NK-92 treated with Interleukin-12 subunit alpha and Interleukin-12 subunit beta, amount 100 ng/mL, for 24 hours (cell line): ENCODE measurements at regions not wholly inside any gene's neighbourhood (a gene's known extent, or its start where the extent isn't known, plus 50 kb on each side); places are given as distances from the start of the nearest gene placed in this dataset.
"Not testable (repeated sequence)": the region's sequence is repeated elsewhere in the genome, so short reads cannot be mapped to it uniquely, and the experiment has no call there.

ENCODE experiments used
- DNase-seq: peaks from one replicate; lab custom pipeline; 2025; lab: John Stamatoyannopoulos, UW

DNA sequence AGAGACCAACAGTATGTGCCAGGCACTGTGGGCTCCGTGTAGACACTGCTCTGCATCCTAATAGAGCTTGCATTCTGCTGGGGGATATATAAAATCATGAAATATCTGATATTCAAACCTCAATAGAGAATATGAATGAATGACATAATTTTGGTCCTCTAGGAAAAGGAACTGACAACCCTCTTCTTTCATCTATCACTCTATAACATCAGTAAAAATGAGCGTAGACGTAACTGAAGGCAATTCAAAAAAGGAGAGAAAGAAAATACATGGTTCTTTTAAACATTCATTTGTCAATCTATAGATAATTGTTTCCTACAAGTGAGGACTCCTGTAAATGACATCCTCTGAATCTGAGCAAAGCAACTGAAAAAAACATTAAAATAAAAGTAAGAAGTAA lies 607.4 kb upstream of the LRRN3 start:
- DNase-seq = no peak

DNA sequence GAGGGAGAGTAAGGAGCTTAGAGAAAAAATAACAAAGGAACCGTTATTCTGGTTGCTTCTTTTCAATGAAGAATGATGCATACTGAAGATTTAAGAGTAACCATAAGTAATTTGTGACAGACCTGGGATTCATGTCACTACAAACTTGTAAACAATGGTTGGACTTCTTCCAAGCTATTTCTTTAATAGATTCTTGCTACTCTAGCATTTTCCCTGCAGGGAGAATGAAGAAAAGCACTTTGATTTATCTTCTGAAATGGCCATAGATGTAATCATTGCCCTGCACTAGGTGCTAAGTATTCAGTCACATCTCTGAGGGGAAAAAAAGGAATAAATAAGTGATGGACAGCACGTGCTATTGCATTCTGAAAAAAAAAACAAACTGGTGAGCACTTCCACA lies 606.6 kb upstream of the LRRN3 start:
- DNase-seq = no peak

DNA sequence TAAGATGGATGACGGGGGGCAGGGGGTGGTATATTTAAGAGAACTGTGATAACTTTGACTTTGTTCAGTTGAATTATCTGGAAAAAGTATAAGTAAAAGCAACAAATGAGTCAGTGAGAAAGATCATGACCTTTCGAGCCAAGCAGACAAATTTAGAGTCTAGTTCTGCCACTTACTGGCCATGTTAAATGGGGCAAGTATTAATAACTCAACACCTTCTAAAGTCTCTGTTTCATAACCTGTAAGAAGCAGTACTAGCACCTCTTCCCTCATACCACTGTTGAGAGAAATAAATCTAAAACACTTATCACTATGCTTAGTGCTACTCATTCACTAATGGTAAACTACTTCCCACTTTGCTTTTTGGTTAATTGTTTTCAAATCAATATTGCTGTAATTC lies 604.4 kb upstream of the LRRN3 start:
- no peak for DNase-seq

DNA sequence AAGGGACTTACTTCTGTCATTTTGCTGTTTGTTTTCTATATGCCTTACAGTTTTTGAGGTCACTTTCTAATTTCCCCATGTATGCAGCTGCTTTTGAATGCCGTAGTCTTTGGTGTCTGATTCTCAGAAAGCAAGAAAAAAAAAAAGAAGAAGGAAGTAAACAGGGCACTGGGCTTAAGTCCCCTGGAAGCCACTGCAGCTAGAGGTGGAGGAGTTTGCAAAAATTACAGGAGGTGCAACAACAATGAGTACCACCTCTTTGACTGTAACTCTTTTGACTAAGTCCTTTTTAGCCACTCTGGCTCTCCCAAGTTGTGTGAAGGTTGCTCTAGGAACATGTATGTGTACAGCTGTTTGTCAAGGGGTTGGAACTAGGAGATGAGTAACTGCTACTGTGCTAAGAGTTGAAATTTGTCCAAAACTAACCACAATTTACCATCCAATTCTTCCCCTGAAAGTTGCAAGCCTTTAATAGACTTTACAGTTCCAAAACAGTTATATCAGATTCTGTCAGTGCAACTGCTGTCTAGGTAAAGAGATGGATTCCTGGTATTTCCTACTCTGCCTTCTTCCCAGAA lies 588.0 kb upstream of the LRRN3 start:
- no peak for DNase-seq

DNA sequence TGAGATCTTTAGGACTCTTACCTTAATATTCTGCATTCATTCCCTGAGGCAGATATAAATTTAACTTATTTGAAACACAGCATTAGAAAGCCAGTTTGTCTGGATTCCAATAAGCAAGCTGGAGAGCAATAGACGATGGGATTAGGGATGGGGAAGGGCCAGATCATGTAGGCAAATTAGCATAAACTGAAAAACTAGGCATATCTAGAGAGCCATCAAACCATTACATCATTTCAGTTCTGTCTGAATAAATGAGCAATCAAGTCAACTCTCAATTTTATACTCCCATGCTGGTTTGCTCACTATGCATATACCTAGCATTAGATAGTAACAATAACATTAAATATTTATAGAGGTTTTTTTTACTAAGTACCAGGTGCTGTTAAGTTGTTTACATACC lies 583.6 kb upstream of the LRRN3 start:
- DNase-seq = no peak

DNA sequence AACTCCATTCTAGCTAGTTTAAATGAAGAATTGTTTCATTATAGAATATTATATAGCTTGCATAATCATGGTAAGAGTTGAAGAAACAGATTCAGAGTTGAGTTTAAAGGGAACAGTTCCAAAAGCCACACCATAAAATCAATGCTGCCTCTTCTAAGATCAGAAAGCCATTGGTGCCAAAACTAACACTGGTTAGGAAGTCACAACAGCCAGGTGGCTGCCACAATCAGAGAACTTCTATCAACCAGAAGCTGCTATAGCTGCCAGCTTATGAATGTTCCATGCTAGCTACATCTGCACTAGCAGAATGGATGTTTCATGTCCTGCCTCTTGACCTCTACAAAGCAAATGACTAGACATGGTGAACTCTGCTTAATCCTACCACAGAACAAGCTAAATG lies 583.1 kb upstream of the LRRN3 start:
- no peak for DNase-seq

DNA sequence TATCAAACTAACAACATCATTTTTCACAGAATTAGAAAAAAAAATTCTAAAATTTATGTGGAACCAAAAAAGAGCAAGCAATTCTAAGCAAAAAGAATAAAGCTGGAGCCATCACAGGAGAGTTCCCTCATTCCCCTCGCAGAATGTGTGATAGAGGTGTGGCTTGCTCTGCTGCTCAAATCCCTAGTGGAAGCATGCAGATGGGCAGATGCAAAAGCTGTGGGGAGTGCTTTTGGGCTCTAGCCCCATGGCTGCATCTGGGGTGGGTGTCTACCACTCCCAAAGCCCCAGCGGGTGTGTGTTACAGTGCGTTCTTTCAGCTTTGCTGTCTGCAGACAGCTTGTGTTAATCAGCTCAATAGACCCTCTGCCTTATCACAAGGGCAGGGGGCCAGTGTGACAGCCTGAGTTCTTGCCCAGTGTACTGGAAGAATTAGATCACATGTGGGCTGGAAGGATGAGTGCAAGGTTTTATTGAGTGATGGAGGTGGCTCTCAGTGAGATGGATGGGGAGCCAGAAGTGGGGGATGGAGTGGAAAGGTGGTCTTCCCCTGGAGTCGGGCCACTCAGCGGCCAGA lies 575.9 kb upstream of the LRRN3 start:
- not testable (repeated sequence) for DNase-seq

DNA sequence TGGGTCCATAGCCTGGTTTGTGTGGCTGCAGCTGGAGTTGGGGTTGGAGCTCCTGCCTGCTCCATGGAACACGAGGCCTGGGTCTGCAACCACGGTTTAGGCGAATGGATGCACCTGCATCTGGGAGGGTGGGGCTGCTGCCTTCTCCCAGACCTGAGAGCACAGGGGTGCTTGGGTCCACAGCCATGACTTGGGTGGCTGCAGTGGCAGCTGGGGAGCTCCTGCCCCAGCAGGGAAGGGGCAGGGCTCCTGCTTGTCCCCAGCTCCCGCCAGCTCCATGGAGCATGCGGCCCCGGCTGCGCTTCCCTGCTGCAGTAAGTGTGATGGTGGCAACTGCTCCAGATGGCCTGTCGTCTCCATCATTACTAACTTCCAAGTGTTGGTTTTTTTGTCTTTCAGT lies 571.1 kb upstream of the LRRN3 start:
- no peak for DNase-seq

DNA sequence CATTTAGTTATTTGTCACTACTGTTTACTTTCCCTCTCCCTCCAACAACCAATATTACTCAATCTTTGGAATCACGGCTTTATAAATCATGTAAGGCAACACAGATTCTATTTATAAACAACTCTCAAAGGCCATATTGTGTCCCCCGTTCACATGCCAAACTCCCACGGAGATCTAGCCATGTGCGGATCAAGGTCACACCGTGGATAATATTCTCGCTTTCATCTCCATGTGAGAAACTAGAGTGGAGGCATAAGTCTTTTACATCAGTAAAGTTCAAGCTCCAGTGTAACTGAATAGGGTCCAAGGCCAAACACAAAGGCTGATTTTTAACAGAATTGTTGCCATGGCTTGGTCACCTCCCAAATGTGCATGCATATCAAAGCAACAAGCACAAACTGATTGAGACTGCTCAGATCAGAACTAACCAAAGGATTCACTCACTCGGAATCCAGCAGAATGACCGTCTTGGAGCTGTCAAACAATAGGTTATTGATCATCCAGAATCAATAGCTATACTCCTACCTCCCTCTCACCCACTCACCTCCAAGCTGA lies 569.5 kb upstream of the LRRN3 start:
- no peak for DNase-seq

DNA sequence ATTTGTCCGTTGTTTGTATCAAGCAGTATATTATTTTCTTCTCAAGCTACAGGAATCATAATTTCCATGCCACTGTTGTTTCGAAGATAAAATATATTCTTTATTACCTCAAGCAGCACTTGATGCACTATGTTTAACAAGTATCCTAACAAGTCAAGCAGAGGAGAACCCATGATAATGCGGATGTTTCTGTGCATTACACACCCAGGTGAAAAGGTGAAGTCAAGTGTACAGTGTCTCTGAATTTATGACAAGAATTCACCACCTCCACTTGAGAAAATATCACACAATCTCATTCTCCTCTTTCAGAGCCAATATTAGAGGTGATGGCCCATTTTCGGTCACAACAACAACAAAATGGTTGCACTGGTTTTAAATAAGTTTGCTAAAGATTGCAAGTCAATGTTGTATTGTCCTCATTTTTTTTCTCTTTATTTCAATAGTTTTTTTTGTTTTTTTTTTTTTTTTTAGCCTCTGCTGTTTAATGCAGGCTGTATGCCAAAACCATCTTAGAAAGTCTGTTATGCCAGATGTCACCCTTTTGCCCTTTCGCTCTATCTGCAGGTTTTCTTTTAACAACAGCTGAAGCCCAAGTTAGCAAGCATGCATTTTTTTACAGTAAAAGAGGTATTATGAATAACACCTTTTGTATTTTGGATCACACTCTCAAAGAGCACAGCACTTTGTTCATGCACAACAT lies 568.7 kb upstream of the LRRN3 start:
- DNase-seq = no peak

DNA sequence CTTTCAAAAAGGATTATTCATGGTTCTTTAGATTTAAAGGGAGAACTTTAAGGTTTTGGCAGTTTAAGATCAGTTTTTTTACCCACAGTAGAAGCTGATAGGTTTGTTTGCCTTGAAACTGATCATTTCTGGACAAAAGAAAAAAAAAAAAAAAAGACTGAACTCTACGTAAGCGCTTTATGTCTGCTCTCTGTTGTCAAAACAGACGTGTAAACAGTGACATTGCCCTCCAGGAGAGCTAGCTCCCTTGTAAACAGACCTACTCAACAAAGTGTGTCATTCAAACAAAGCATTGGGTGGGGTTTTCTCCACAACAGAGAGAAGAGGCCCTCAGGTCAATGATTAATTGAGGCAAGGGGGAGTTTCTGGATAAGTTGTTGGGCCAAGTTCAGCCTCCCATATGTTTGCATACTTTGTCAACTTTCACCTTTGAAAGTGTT lies 568.1 kb upstream of the LRRN3 start:
- DNase-seq = no peak

DNA sequence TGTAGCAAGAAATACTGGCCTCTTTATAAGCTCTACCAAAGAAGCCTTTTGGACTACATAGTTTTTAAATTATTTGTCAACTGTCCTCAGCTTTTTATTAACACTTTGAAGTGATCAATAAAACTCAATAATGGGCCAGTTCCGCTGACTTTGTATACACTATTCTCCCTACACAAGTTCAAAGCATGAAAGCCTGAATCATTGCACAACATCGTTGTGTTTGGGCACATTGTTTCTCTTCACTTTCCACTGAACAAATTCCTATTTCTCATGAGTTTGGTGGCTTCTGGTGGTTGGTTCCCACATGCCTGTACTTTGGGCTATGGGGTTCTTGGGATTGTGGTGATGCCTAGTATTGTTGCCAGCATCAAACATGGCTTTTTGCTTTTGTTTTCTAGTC lies 561.8 kb upstream of the LRRN3 start:
- no peak for DNase-seq

DNA sequence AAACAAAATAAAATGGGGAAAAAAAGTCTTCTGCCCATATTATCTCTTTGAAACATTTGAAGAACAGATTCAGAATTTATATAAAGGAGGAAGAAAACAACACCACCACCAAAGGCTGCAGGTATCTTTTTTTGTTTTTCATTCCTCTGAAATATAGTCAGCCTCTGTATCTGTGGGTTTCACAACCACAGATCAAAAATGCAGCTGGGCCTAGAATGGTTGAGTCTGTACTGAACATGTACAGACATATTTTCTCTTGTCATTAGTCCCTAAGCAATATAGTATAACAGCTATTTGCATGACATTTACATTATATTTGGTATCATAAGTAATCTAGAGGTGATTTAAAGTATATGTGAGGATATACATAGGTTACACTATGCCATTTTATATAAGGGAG lies 559.7 kb upstream of the LRRN3 start:
- no peak for DNase-seq

DNA sequence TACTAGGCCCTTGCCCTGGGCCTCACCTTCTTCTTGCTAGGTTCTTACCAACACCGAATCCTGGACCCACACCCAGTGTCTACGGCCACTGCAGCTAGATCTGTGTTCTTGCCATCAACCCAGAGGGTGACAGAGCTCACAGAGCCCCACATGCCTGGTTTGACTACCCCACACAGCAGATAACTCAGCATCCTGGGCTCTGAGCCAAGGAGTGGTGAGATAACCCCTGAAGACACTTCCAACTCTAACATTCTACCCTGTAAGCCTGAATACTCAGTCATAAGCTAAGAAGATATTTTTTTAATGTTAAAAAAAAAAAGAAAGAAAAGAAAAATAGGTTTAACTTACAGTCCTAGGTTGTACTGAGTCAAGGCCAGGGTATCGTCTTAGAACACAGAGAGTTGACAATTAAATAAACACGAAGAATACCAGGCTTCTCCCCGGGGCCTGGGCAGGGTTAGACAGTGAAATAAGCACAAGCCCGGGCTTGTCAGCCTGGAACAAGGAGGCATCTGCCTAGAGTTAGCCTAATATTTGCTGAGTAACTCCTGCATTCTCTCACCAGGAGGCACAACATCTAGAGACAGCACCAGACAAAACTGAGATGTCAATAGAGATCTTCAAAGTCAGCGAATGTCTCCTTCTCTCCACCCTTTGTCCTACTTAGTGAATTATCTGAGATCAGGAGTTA lies 556.5 kb upstream of the LRRN3 start:
- DNase-seq = no peak

DNA sequence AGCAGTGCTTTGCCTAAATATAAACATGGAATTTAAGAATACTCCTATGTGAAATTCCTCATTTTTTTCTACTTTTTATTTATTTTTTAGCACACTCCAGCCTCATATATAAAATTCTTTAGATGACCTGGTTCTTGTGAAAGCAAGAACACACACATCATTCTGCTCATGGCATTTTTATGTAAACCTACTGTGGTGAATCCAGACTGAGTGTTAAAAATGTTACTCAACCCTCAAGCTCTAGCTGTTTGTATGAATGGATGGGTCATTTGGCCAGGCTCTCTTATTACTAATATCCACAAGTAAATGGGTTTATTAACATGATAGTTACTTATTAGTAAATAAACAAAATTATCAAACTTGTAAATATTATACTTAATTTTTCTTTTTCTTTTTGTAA lies 551.7 kb upstream of the LRRN3 start:
- no peak for DNase-seq

DNA sequence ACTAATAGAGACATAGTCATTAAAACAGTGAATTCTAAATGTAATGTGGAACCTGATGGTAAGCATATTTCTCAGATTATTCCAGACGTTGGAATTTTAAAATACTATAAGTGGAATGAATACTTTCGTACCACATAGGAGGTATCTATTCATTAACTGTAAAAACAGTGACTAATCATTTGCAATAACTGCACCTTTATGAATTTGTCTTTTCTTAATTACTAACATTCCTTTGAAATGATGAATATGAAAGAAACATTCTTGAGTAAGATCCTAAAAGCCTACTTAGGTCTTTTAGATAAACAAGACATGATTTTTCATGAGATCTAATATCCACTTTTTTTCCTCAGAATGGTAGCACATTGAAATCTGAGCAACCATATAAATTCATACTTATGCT lies 549.0 kb upstream of the LRRN3 start:
- DNase-seq = no peak

DNA sequence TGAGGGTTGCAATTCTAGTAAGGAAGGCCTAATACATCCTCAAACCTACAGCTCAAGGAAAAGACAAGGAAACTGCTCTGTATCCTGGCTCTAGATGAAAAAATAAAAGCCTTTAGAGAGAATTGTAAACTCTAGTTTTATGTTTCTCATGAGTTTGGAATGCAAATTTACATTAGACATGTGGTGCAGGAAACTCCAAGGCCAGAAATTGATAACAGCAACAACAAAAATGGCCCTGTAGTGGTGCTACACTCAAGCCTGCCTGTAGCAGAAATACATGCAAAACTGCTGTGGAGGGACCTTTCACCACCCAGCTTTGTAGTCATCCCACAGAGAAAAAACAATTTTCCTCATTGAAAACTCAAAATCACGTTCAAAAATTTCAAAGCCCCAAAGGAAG lies 546.7 kb upstream of the LRRN3 start:
- DNase-seq = no peak

DNA sequence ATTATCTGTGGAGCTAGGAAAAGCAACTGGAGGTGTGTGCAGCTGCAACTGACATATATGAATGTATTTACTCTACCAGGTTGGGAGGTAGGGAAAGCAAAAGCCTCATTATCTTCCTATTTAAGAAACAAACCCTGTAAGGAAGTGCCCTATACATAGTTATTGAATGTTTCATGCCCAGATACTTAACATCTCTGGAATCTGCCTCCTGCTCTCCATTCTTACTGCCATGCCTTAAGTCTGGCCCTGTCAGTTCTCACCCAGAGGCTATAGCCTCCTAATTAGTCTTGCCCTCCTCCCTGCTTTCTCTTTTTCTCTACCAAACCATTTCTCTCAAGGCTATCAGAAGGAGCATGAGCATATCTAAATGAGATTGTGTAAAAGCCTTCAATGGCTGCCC lies 542.6 kb upstream of the LRRN3 start:
- DNase-seq = no peak

DNA sequence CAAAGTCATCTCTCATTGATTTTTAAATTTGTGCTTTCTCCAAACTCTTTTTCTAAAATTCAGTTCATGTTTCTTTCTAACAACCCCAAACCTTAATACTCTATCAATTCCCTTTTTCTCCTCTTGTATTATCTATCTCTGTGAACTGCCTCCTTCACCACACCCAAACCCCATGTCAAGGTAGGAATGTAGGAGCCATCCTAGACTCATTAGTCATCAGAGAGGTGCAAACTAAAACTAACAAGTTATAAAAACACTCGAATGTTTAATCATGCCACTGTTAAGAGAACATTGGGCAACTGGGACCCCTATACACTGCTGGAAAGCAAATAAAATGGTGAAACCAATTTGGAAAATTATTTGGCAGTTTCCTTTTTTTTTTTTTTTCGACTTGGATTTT lies 533.8 kb upstream of the LRRN3 start:
- no peak for DNase-seq

DNA sequence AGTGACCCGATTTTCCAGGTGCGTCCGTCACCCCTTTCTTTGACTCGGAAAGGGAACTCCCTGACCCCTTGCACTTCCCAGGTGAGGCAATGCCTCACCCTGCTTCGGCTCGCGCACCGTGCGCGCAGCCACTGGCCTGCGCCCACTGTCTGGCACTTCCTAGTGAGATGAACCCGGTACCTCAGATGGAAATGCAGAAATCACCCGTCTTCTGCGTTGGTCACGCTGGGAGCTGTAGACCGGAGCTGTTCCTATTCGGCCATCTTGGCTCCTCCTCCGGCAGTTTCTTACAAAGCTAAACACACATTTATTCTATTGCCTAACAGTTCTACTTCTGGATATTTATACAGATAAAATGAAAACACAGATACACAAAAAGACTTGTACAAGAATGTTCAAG lies 527.6 kb upstream of the LRRN3 start:
- DNase-seq = not testable (repeated sequence)

DNA sequence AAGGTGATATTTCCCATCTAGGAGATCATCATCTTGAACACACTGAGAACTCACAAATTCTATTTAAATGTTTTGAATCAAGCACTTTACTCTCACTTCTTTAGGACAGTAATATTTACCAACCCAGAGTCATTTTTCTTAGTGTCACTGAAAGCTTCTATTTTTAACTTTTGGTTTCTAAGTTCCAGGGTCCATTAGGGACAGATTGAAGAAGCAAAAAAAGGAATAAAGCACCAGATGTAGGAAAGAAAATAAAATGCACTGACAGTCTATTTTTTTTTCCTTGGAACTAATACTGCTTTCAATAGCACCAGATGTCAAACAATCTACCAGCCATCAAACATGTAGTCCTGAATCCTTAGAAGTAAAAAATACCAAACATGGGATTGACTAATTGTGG lies 526.7 kb upstream of the LRRN3 start:
- no peak for DNase-seq

DNA sequence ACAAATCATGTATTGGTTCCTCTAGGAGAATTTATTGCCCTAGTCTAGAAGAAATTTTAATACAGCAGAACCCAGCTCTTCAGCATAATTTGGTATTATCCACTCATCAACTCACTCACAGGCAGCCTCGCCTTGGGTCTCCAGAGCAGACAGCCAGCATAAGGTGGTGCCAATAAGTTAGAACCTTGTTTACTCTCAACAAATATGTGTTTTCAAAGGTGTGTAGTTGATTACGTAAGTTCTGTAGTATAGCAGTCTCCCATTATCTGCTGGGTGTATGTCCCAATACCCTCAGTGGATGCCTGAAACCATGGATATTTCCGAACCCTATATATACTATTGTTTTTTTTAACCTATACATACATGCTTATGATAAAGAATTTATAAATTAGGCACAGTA lies 522.5 kb upstream of the LRRN3 start:
- no peak for DNase-seq

DNA sequence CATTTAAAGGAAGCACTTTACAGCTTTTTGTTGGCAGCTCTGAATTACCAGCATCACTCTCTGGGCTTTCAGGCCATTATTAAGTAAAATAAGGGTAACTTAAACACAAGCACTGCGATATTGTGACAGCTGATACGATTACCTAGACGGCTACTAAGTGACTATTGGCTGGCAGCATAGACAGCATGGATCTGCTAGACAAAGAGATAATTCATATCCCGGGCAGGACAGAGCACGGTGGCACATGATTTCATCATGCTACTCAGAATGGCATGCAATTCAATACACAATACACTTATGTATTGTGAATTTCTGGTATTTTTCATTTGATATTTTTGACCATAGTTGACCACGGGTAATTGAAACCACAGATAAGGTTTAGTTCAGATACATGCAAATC lies 522.0 kb upstream of the LRRN3 start:
- DNase-seq = no peak
